Left renal pelvis (tissue), 4 donors: ENCODE measurements at regions not wholly inside any gene's neighbourhood (a gene's known extent, or its start where the extent isn't known, plus 50 kb on each side); places are given as distances from the start of the nearest gene placed in this dataset.
"Not testable (repeated sequence)": the region's sequence is repeated elsewhere in the genome, so short reads cannot be mapped to it uniquely, and the experiment has no call there.

Experiments
- DNase-seq, 4 donors: peaks; one replicate each; pipeline ENCODE4 v3.0.0-alpha.2; 2013; ENCODE audit warnings: low read depth in 4 of 4, low spot score in 3 of 4

DNA sequence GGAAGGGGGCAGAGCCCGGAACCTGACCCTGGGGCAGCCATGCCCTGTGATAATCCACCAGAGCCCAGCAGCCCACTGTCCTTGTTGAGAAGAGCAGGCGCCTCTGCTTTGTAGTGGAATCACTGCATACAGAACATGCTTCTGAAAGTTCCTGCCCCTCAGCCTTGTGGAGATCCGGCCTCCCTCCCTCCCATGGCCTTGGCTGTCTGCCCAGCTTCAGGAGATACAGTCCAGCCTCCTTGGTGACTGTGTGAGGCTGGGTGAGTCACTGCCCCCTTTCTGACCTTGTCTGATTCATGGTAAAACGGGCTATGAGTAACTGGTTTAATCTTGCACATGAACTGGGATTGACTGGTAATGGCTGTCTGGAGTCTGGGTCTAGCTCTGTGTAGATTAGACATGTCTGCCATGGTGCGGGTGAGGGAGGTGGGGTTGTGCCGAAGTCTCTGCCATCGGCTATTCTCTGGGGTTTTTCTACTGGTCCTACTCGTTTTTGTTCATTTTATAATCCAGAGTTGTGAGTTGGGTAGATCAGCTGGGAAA lies 144.0 kb upstream of the ZNF469 start:
- peak in 1 of 4 donors; percentile 63 for DNase-seq

DNA sequence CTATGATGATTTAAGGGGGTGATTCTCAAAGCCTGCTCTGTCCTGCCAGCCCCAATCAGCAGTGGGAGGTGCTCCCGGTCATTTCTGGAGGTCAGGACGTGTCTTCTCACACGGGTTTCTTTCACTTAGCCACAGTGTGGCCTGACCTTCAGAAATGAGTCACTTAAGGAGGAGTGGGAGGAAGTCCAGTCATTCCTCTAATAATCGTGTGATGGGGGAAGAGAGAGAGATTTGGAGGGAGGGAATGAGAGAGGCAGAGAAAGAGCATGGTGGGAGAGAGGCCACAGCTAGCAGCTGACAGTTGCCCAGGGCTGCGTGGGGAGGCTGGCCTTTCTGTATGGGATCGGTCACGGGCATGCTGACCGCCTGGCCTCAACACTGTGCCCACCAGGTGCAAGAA lies 142.6 kb upstream of the ZNF469 start:
- not testable (repeated sequence) for DNase-seq

- DNase-seq: not testable (repeated sequence)
These were observed 142.0 kb upstream of the ZNF469 start for GRCh38 chr16:88240776-88241175.

DNA sequence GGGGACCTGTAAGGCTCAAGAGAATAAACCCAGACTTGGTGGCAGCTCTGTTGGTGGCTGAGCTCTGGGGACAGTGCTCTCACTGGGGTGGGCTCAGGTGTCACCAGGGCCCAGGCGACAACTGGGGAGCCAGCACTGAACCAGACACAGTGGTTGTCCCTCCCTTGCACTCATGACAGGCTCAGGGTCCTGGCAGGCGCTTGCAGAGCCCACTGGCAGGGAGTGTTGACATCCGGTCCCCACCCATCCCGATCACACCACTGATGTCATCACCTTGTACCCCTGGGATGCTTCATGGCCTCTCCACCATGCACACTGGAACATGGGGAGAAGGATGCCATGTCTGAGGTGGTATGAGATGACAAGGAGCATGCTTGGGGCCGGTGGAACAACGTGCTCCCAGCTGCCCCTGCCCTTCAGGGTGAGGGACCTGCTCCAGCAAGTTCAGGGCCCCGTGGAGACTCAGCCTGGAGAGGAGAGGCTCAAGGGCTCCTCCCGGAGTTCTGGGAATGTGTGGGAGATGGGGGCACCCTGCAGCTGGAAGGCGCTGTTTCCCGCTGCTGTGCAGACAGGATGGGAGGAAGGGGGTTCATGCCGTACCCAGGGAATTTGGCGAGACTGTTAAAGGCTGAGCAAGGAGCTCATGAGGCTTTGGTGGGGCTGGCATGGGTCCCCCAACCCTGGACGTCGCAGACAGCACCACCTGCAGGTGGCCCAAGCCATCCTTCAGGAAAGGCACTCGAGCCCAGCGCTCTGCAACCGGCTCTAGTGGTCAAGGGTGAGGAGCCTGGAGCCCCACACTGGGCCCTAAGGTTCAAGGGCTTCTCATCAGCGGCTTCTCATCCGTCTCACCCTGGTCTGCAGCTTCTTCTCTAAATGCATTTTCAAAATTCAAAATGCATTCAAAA lies 141.1 kb upstream of the ZNF469 start:
- DNase-seq: not testable (repeated sequence)

- not testable (repeated sequence) for DNase-seq
These were observed 140.2 kb upstream of the ZNF469 start for GRCh38 chr16:88242312-88243295.

GRCh38 chr16:88243921-88244320 lies 138.8 kb upstream of the ZNF469 start:
- DNase-seq: not testable (repeated sequence)

DNA sequence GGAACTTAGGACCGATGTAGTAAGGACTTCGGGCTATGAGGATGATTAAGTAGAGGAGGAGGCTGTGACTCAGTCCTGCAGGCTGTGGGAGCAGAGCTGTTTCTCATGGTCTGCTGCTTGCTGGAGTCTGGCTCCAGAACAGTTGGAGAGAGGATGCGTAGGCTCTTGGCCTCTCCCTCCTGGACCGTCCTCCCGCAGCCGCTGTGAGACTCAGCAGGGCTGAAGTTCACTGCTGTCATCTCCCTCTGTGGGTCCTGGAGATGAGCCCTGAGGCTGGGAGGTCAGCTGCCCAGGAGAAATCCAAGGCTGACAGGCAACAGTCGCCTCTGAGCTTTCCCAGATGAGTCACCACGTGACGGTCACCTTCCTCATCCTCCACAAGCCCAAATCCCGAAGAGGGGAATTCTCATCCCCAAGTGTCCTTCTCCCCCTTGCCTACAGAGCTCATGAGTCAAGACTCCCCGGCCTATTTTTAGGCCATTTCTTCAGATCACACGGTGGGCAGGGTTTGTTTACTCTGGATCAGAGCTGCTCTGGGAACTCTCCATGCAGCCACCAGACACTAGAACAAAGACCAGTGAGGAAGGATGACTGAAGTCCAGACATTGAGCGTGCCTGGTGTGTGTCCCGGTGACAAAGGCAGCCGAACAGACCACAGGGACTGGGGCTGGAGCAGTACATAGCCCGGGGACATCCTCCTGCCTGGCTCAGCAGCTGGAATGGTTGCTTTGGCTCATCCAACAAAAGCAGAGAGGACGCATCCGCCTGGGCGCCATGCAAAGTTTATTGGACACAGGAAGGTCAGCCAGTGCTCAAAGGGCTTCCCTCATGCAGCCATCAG lies 137.3 kb upstream of the ZNF469 start:
- DNase-seq: not testable (repeated sequence)

DNA sequence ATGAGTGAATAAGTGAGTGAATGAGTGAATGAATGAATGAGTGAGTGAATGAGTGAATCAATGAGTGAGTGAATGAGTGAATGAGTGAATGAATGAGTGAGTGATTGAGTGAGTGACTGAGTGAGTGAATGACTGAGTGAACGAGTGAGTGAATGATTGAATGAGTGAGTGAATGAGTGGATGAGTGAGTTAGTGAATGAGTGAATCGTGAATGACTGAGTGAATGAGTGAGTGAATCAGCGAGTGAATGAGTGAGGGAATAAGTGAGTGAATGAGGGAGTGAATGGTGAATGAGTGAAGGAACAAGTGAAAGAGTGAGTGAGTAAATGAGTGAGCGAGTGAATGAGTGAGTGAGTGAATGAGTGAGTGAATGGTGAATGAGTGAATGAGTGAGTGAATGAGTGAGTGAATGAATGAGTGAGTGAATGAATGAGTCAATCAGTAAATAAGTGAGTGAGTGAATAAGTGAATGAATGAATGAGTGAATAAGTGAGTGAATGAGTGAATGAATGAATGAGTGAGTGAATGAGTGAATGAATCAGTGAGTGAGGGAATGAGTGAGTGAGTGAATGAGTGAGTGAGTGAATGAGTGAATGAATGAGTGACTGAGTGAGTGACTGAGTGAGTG lies 135.7 kb upstream of the ZNF469 start:
- DNase-seq: not testable (repeated sequence)

DNA sequence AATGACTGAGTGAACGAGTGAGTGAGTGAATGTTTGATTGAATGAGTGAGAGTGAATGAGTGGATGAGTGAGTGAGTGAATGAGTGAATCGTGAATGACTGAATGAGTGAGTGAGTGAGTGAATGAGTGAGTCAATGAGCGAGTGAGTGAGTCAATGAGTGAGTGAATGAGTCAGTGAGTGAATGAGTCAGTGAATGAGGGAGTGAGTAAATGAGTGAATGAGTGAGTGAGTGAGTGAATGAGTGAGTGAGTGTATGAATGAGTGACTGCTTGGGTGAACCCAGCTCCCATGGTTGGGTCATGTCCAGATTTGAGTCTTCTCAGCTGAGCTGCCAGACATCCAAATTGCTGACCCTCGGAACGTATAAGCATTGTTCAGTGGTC lies 135.2 kb upstream of the ZNF469 start:
- not testable (repeated sequence) for DNase-seq

- not testable (repeated sequence) for DNase-seq
These were observed 134.0 kb upstream of the ZNF469 start for GRCh38 chr16:88248761-88249160.

DNA sequence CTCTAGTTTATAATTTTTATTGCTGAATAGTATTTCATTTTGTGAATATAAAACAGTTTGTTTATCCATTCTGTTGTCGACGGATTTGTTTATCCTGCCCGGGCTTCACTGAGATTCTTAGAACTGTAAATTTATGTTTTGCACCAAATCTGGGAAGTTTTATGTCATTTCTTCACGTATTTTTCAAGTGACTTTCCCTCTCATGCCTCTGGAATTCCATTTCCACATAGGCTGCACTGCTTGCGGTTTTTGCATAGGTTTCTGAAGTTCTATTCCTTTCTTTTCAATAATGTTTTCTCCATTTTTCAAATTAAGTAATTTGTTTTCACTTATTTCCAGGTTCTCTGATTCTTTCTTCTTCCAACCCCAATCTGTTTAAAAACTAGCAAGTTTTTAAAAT lies 132.4 kb upstream of the ZNF469 start:
- DNase-seq: not testable (repeated sequence)

GRCh38 chr16:88252057-88252794 lies 130.5 kb upstream of the ZNF469 start:
- DNase-seq: not testable (repeated sequence)

DNA sequence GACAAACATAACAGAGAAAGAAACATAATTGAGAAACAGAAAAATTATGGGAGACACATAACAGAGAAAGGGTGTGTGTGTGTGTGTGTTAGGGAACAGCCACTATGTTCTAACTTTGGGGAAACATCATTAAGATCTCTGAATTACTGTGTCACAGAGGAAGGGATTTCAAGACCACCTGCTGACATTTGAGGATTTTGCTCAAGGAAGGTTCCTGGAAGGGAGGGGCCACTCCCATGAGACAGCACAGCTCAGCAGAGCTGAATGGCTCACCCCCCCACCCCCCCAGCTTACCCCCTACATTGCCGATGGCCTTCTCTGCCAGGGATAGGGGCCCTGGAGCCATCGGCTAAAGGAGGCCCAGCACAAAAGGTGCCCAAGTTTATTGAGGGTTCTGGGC lies 124.6 kb upstream of the ZNF469 start:
- DNase-seq: not testable (repeated sequence)

- DNase-seq: not testable (repeated sequence)
These were observed 123.8 kb upstream of the ZNF469 start for GRCh38 chr16:88258764-88259525.

GRCh38 chr16:88259538-88259937 lies 123.2 kb upstream of the ZNF469 start:
- DNase-seq: not testable (repeated sequence)

DNA sequence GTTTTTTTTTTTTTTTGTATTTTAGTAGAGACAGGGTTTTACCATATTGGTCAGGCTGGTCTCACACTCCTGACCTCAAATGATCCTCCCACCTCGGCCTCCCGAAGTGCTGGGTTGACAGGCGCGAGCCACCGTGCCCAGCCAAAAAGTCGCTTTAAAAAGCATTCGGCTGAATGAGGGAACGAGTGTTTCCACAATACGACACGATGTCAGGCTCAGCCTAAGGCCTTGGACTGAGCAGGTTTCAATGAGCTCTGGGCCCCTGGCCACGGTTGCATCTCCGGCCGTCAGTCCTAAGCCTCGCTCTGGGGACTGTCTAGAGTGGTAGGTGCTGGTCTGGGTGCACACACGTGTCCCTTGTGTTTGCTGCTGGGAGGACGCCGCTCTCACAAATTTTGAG lies 122.6 kb upstream of the ZNF469 start:
- DNase-seq: not testable (repeated sequence)

GRCh38 chr16:88260881-88261665 lies 121.7 kb upstream of the ZNF469 start:
- not testable (repeated sequence) for DNase-seq
